Parathyroid adenoma (tissue), 2 donors: ENCODE measurements at regions not wholly inside any gene's neighbourhood (a gene's known extent, or its start where the extent isn't known, plus 50 kb on each side); places are given as distances from the start of the nearest gene placed in this dataset.

Source experiments
- H2AFZ ChIP-seq: fragments of 300-600 bp; sonication (generic); one replicate; pipeline ENCODE4 v1.7.0; 2017; ENCODE audit warnings: antibody characterized with exemption, mild to moderate bottlenecking
- H3K27ac ChIP-seq: fragments of 300-600 bp; sonication (generic); one replicate; pipeline ENCODE4 v1.7.0; 2017
- H3K27me3 ChIP-seq: fragments of 300-600 bp; sonication (generic); one replicate; pipeline ENCODE4 v1.7.0; 2017; ENCODE audit warnings: low read length; ENCODE audit not compliant: control insufficient read depth, insufficient read depth
- H3K36me3 ChIP-seq: fragments of 300-600 bp; sonication (generic); one replicate; pipeline ENCODE4 v1.7.0; 2017; ENCODE audit warnings: low read length; ENCODE audit not compliant: control insufficient read depth, insufficient read depth
- H3K4me1 ChIP-seq: fragments of 300-600 bp; sonication (generic); one replicate; pipeline ENCODE4 v1.7.0; 2017; ENCODE audit warnings: control low read depth
- H3K4me2 ChIP-seq: fragments of 300-600 bp; sonication (generic); one replicate; pipeline ENCODE4 v1.7.0; 2017; ENCODE audit warnings: low read length
- H3K4me3 ChIP-seq: fragments of 300-600 bp; sonication (generic); one replicate; pipeline ENCODE4 v1.7.0; 2017; ENCODE audit warnings: low read depth, low read length
- H3K79me2 ChIP-seq: fragments of 300-600 bp; sonication (generic); one replicate; pipeline ENCODE4 v1.7.0; 2017; ENCODE audit warnings: control low read depth
- H3K9ac ChIP-seq: fragments of 300-600 bp; sonication (generic); one replicate; pipeline ENCODE4 v1.7.0; 2017; ENCODE audit warnings: mild to moderate bottlenecking
- H3K9me3 ChIP-seq: fragments of 300-600 bp; sonication (generic); one replicate; pipeline ENCODE4 v1.7.0; 2017; ENCODE audit warnings: low read length; ENCODE audit not compliant: control insufficient read depth
- CTCF ChIP-seq: fragments of 300-600 bp; sonication (generic); IDR thresholded peaks from one replicate; pipeline ENCODE4 v1.7.0; 2017; ENCODE audit warnings: antibody characterized with exemption, mild to moderate bottlenecking
- donor health status: primary hyperparathyroidism.

DNA sequence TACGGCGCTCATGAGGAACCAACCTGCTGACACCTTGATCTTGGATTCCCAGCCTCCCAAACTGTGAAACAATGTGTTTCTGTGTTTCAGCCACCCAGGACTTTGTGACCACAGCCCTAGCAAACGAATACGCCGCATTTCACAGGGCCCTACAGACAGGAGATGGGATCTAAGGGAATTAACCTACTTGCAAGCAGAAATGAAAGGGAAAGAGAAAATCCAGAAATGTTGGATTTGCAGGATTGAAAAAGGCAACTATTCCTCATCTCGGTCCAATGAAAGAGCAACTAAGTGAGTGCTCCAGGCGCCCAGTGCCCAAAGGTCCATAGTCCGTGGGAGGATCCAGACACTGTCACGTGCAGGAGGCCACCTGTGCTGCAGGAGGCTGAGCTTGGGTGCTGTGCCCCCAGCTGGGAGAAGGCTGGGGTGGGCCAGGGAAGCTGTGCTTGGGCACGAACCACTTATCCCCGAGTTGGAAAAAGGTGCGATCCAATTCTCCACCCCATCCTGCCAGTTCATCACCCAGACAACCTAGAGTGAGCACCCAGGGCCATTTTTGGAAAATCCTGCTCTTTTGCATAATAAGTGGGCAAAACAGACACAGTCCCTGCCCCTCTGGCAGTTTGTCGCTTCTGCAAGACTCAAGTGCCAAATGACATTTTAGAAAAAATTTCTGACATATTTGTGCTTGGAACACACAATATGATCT, 177.9 kb downstream of the C9orf50 start:
- no peak for TF ChIP-seq CTCF
- no peak overlapping the region for H3K9ac ChIP-seq
- no peaks in the 10 kb centered on the region for H3K27me3 ChIP-seq
- H3K4me1 ChIP-seq, result no peaks in the 10 kb centered on the region
- no peaks in the 10 kb centered on the region for H3K9me3 ChIP-seq
- no peak overlapping the region for H3K27ac ChIP-seq
- H2AFZ ChIP-seq, result peak overlapping the region; percentile 2
- no peak overlapping the region for H3K4me2 ChIP-seq
- no peak overlapping the region for H3K4me3 ChIP-seq
- no peaks in the 10 kb centered on the region for H3K36me3 ChIP-seq
- H3K79me2 ChIP-seq, result no peaks in the 10 kb centered on the region

DNA sequence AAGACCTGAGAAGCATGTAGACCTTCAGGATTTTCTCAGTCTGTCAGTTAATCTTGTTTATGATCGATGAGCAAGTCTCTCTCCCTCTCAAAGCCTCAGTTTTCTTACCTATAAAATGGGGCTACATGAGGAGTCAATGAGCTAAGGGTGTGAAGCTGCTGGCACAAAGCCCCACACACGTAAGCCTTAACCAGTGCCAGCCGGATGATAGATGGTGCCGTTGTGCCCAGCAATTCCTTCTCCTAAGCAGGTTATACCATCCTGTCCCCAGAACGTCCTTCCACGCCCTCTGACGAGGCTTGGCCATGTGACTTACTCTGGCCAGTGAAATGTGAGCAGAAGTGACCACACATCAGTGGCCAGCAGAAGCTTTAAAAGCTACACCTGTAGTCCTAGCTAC, 179.0 kb downstream of the C9orf50 start:
- Histone ChIP-seq H3K79me2 (no peaks in the 10 kb centered on the region), H3K9me3 (no peaks in the 10 kb centered on the region), H2AFZ (no peak overlapping the region), H3K36me3 (no peaks in the 10 kb centered on the region), H3K27me3 (no peaks in the 10 kb centered on the region), H3K4me1 (peaks cover 5% of the 10 kb centered on the region), H3K27ac (no peak overlapping the region), H3K9ac (no peak overlapping the region), H3K4me3 (no peak overlapping the region), H3K4me2 (no peak overlapping the region)
- TF ChIP-seq CTCF, result no peak

GRCh38 chr9:129440435-129441186, 180.3 kb downstream of the C9orf50 start:
- Histone ChIP-seq H3K4me1 (peaks cover 7% of the 10 kb centered on the region), H3K4me2 (no peak overlapping the region), H3K79me2 (no peaks in the 10 kb centered on the region), H3K9me3 (no peaks in the 10 kb centered on the region), H3K9ac (no peak overlapping the region), H3K27me3 (no peaks in the 10 kb centered on the region), H3K4me3 (no peak overlapping the region), H2AFZ (no peak overlapping the region), H3K27ac (no peak overlapping the region), H3K36me3 (no peaks in the 10 kb centered on the region)
- TF ChIP-seq CTCF, result no peak

DNA sequence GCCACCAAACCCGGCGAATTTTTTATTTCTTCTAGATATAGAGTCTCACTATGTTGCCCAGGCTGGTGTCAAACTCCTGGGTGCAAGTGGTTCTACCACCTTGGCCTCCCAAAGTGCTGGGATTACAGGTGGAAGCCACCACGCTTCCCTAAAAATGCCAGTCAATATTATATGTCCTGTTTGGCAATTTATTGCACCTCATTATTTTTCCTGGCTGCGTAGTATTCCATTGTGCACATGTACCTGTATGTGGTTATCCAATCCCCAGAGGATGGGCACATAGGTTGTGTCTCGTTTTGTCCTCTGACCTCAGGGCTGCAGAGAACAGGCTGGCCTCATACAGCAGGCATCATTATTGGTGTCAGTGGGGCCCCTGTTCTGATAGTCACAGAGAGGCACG, 181.7 kb downstream of the C9orf50 start:
- TF ChIP-seq CTCF, result no peak
- Histone ChIP-seq H3K27me3 (no peaks in the 10 kb centered on the region), H3K9ac (no peak overlapping the region), H3K27ac (no peak overlapping the region), H3K4me1 (peaks cover 7% of the 10 kb centered on the region), H3K79me2 (no peaks in the 10 kb centered on the region), H3K4me2 (no peak overlapping the region), H2AFZ (peak overlapping the region; percentile 19), H3K9me3 (no peaks in the 10 kb centered on the region), H3K4me3 (no peak overlapping the region), H3K36me3 (no peaks in the 10 kb centered on the region)
